GM19395 (cell line): ENCODE measurements at regions not wholly inside any gene's neighbourhood (a gene's known extent, or its start where the extent isn't known, plus 50 kb on each side); places are given as distances from the start of the nearest gene placed in this dataset.

Experiments used
- ATAC-seq: cut with Tn5 transposase; IDR thresholded peaks from one replicate; pipeline ENCODE4 v1.9.1; 2021; ENCODE audit warnings: mild to moderate bottlenecking, moderate library complexity; ENCODE audit not compliant: unreplicated experiment

DNA sequence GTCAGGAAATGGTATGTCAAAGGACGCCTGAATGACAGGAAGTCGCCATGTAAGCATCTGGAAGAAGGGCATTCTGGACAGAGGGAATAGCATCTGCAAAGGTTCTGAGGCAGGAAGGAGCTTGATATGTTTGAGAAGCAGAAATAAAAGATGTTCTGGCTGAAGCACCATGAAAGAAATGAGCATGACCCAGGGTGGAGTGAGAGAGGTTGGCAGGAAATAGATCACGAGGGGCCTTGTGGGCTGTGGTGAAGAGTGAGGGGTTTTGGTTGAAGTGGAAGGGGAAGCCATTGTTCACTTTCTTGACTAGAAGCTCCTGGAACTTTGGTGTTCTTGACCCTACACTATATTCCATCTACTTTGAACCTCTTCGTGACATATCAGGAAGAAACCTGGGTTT is 99.4 kb upstream of the PARP11 start:
- ATAC-seq, result no peak

DNA sequence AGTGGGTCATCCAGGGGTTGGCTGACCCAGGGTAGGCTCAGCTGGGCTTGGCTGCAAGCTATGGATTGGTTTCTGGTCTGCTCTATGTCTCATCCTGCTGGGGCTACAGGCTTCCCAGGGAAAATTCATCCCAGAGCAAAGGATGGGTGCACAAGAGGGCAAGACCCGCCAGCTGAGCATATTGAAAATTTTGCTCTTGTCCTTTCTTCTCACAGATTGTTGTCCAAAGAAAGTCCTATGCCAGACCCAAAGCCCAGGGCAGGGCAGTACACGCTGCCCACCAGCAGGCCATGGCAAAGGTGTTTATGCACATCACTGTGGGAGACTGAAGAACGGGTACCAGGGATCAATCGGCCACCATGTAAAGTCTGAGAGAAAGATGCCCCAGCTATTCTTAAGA is 95.3 kb upstream of the PARP11 start:
- ATAC-seq, result no peak

DNA sequence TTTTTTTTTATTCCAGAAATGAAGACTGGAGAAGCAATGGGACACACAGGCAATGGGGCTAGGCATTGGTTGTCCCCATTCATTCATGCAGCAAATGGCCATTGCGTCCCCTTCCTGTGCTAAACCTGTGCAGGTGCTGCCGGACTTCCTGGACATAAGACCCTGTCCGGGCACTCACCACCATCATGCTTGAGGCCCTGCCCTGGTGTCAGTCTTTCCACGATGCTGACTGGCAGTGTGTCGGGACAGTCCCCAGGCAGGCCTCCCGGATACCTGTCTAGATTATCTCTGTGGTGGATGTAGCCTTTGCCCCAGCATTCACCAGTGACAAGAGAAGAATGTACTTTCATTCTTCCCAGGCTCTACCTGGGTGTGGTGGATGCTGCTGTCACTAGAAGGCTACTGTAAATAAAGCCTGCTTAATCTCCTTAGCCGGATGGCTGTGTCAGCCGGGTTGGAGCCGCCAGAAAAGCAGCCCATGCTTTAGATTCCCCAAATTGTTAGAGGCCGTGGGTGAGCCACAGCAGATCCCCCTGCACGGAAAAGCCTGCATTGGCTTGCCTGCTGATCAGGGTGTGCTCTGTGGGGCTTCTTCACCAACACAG is 94.5 kb upstream of the PARP11 start:
- ATAC-seq, result no peak

DNA sequence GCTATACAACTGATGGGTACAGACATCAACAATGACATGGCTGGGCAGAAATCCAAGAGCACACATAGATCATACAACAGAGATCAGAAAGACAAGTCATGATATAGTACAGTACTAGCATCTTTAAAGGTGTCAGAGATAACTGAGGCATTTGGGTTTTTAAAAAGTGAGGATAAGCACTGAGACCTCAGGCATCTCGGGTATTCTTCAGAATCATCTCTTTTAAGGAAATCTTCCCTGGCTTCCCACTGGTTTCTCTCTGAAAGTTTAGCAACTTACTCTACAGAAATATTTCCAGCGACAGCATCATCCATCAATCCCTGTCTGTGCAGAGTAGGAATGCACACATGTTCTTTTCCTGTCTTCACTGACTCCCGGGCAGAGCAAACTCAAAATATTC is 93.2 kb upstream of the PARP11 start:
- no peak for ATAC-seq

DNA sequence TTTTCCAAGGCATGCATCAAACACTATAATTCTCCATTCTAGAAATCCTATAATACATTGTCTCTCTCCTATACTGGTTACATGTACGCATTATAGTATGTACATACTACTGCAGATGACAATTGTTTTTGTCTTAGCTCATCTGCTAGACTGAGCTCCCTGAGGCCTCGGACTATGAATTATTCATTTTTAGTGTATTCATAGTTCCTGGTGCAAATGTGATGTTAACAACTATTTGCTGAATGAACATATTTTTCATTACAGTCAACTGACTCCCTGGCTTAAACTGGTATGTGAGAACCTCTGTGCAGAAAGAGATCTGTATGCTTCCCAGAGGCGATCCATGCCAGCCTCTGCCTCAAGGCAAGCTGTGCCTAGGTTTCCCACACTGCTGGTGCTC is 91.8 kb upstream of the PARP11 start:
- ATAC-seq, result no peak

DNA sequence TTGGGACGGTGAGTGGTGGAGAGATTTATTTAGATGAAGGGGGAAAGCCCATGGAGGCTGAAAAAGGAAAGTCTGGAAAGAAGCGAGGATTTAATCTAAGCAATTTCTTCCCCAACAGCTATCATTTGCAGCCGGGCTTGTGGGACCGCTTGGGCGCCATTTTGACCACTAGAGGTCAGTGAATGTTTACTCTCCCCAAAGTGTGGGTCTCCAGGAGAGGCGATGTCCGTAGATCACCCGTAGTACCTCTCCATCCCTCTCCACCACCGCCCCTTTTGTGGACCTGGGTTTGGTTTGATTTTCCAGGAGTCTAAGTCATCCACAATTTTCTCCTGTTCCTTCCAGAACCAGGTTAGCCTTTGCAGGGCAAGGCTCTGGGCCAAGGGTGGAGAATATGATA is 91.2 kb upstream of the PARP11 start:
- ATAC-seq, result no peak

DNA sequence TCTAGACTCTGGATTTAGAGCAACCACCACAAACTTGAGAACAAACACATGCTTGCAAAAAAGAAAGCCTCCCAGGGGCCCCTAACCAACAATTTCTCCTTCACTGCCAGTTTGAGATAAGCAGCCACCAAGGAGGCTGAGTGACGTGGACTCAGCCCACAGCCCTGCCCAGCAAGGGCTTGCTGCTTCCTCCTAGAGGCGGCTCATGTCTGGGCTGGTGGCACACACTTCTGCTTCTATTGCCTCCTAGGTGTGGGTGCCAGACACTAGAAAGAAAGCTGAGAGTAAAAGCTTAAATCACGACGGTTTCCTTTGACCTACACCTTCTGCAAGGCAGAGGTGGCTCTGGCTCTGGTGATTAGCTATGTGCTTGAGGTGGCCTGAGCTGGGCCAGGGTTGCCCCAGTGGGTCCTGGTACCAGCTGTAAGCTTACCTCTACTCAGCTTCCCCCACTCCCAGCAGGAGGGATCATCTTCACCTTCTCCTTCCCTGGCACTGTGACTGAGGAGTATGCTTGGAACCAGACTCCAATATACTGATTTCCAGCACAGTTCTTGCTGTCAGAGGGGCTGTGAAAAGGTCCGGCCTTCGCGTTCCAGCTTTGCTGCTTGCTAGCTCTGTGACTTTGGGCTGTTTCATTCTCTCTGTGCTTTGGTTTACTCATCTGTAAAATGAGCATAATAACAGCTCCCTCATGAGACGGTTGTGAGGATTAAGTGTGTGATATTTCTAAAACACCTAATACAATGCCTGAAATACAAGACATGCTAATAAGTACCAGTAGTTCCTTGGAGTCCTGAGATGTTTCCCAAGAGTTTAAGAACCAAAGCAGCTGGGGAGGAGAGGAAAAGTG is 89.7 kb upstream of the PARP11 start:
- ATAC-seq, result no peak

DNA sequence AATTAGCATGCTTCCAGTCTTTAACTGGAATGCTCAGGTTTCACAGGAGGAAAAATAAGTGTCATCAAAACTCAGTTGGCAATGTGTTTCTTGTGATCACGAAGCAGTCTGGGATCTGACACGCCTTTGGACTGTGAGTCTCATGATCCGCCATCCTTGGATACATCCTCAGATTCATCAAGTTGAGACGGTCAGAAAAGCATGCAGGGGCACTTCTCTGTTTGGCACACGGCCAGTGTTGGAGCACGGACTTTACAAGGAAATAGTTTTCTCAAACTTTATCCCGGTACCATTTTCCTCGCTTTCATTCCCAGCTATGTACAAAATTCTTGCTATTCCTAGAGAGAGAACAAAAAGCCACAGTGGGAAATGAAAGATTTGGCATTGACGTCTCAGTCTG is 88.4 kb upstream of the PARP11 start:
- ATAC-seq, result no peak

DNA sequence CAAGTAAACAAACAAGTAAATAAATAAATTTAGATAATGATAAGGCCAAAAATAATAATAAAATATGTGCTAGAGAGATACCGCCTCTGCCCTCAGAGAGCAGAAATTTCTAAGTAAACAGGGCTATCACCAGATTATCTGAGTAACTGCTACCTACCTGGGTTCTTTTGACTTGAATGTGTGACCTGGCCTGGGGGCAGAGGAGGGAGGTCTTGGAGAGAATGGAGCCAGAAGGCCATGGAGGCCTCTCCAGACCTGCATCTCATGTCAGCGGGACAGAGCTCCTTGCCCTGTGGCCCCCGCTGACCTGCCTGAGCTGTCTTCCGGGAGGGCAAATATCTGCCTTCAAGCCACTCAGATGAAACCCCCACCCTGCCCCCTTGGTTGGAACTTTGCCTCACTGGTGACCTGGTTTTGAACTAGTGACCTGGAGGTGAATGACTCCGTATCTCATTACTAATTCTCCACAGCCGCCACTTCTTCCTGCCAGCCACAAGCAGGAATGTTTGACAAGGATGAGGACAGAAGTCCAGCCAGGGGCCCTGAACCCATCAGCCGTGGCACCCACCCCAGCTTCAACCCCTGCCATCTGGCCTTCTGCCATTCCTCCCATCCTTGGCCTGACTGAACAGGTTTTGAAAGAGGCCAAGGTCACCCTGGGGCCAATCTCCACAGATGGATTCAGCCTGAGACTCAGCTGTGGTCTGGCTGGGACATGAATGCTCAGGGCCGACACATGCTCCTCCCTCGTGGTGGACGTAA is 86.8 kb upstream of the PARP11 start:
- ATAC-seq, result no peak

DNA sequence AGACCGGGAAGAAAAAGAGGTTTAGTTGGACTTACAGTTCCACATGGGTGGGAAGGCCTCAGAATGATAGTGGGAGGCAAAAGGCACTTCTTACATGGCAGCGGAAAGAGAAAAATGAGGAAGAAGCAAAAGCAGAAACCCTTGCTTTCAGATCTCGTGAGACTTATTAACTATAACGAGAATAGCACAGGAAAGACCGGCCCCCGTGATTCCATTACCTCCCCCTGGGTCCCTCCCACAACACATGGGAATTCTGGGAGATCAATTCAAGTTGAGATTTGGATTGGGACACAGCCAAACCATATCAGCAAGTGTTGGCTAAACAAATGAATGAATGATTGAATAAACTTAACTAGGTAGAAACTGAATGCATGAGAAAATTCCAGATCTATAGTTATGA is 85.3 kb upstream of the PARP11 start:
- ATAC-seq, result no peak

DNA sequence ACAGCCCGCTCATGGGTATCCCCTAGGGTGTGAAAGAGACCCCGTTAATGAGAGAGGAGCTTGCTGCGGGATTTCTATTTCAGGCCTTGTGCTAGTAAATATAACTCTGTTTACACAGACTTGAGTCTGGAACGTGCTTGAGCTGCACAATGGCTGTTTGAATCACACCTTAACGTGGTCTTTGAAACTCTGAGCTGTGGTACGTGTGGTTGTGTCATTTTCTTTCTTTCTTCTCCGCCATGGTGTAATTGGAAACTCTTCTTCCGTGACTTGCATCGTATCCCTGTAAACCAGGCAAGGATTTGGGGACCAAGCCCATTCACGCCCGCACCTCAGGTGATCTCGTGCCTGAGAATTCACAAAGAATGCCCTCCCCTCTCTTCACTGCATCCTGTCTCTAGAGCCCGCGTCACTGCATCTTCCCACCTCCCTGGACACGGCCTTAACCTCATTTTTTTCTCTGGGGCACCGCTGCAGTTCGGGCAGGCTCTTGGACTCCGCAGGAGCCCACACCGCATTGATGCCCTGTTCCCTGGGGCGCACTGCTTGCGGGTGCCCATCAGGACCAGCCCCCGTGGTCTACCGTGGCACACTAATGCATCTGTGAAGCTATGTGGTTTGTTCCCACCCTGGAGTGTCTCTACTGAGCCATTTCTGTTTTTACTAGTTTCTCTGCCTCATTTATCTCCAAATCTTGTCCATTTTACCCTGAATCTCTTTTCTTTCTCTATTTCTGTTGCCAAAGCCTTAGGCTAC is 78.4 kb upstream of the PARP11 start:
- no peak for ATAC-seq

DNA sequence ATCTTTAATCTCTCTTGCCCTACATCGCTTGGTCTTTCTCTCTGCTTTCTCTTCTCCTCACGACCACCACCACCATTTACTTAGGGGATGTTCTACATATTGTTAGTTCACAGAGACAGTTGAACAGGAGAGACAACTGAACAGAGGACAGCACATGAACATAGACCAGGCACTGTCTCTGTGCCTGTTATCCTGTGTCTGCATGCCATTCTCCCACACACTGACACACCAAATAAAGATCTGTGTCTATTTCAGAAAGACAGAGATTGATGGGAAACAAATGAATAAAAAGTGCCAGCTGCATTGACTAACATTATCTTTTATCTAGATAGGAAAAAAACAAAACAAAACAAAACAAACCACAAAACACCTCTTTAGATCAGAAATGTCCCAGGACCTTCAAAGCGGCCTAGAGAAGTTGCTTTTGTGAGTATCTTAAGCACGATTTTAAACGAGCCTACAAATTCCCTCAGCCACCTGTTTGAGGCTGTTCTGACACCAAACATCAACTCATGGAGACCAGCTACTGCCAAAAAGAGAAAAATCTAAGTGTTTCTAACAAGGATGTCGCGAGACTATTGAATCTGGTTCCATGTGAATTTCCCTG is 77.6 kb upstream of the PARP11 start:
- ATAC-seq, result no peak

DNA sequence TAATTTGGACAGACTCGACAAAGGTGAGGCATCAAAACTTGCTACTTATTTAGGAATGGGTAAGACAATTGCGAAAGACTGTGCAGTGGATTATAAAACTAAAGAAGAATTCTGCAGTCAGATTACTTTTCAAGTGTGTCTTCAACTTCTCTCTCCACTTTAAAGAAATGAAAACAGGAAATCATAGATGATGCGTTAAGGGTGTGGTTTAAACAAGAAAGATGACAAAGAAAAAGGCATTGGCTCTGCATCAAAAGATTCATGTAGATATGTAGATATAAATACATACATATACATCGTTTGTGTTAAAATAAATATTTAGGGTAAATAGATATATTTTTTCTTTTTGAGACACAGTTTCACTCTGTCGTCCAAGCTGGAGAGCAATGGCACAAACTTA is 74.6 kb upstream of the PARP11 start:
- ATAC-seq, result no peak

DNA sequence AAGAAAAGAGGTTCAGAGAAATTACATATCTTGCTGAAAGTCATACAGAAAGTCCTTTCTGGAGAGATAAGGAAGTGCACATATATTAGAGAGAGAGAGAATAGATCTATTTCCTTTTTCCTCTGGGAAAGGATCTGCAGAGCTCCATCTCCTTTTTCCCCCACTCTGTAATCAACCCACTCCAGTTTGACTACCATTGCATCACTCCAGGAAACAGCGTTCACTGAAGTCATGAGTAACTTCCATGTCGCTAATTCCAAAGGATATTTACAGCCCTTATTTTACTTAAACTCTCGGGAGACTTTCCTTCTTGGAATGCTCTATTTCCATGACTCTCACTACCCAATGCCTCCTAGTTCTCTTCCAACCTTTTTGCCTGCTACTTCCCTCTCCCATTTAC is 72.5 kb upstream of the PARP11 start:
- ATAC-seq, result no peak

DNA sequence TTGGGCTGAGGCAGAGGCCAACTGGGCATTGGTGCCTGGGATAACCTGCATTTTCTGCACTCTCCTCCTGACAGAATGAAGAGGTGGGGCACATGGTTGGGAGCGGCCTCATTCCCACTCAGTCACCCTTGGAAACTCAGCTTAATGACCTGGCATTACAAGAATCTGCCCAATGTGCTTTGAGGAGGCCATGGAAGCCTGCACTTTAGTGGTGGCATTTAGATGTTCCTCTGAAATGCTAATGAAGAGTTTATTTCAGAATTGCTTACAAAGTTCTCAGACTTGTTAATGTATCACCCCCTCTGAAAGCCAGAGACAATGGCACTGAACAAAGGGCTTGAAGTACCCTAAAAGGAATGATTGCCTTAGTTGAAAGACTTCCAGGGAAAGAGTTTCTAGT is 71.4 kb upstream of the PARP11 start:
- ATAC-seq, result no peak

DNA sequence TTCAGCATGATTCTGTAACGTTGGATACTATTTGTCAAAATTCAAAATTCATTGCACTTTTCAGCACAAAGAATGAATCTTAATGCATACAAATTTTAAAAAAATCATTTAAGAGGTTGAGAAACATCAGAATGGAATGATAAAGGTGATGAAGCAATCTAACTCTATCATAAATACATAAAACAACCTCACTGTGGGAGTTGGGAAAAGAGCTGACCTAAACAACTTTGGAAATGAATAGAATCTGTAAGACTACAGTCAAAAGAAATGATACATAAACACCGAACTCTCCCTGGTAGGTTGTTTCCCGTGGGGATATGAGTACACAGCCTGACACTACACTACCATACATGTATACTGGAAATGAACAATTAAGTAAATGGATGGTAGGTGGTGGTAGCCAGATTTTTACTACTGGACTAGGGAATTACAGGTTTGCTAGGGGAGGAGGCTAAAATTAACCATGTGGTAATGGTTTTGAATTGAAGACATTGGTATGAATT is 64.9 kb upstream of the PARP11 start:
- ATAC-seq, result no peak

DNA sequence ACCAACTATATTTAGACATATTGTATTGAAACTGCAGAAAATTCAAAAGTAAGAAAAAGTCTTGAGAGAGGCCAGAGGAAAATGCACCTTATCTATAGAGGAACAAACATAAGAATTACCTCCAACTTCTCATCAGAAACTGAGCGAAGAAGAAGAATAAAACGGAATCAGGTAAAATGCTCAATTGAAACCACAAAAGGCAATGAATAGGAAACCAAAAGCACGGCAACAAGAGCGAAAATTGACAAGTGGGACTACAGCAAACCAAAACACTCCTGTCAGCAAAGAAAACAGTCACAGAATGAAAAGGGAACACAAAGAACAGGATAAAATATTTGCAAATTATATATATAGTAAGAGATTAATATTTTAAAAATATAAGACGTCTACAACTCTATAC is 61.9 kb upstream of the PARP11 start:
- ATAC-seq, result no peak

DNA sequence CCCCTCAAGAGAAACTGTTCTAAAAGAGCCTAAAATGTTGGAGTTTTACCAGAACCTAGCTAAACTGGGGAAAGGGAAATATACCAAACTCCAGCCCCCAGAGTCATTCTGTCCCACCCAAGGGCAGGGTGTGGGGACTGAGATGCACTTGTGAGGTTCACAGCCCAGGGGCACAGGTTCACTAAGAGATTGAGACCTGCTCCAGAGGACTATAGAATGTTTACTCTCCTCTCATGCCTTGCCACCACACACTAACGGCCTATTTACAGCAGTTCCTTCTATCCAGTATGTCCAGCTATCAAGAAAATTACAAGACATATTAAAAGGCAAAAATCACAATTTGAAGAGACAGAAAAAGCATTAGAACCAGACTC is 60.6 kb upstream of the PARP11 start:
- ATAC-seq, result no peak

DNA sequence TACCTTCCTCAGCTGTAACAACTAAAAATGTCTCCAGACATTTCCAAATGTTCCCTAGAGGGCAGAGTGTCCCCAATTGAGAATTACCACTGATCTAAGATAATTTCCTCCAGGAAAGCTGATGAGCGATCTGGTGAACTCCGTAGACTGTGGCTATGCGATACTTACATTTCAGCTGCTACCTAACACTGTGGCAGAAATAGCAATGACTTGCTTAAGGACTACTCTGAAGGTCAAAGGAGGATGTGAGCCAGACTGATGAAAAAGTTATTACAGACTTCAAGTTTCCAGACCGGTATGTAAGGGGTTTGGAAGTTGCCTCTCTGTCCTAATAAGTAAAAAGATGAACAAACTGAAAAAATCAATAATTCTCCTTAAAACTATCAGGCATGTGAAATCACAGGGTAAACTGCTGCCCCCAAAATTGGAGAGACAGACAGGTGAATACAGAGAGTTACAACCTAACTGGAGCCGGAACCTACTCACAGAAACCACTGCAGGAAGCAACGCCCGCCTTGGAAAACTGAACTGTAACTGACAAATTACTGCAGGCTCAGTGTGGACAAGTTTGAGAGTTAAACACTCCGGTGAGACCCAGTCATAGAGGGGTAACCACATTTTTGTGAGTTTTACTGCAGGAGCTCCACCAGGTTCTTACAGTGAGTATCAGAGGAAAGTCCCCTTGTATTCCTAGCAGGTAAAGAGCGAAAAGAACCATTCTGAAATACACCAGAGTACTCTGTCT is 60.0 kb upstream of the PARP11 start:
- ATAC-seq, result no peak

DNA sequence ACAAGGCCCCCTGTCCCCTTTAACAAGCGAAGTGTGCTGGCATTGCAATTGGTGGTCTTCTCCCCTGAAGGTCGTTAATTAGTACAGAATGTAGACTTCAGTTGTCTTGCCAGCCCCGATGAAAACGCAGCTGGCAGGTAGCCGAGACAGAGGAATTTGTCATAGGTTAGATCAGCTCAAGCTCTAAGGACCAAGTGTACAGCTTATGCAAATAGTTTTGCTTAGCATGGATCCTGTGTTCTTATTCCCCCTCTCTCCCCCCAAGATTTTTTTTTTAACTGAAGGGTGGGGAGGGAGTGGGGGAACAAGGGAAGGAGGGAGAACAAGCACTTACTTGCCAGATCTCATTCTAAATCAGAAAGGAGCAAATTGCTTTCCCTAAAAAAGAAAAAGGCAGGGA is 58.6 kb upstream of the PARP11 start:
- ATAC-seq, result no peak
